NCI-H526 treated with DMSO at 0.1 percent for 48 hours (cell line): ENCODE measurements at regions not wholly inside any gene's neighbourhood (a gene's known extent, or its start where the extent isn't known, plus 50 kb on each side); places are given as distances from the start of the nearest gene placed in this dataset.

Experiments
- DNase-seq: peaks from one replicate; lab custom pipeline; 2025; lab: John Stamatoyannopoulos, UW

- no peak for DNase-seq
These were observed 218.6 kb downstream of the KIF26A start for GRCh38 chr14:104356738-104357688.

- DNase-seq = no peak
These were observed 219.5 kb downstream of the KIF26A start for GRCh38 chr14:104357689-104358527.

GRCh38 chr14:104358528-104359300, 220.3 kb downstream of the KIF26A start:
- DNase-seq = no peak

GRCh38 chr14:104359301-104359968, 220.1 kb upstream of the C14orf180 start:
- DNase-seq = no peak

GRCh38 chr14:104359969-104360442, 219.6 kb upstream of the C14orf180 start:
- DNase-seq = no peak

GRCh38 chr14:104360501-104360900, 219.1 kb upstream of the C14orf180 start:
- no peak for DNase-seq

GRCh38 chr14:104361101-104361591, 218.4 kb upstream of the C14orf180 start:
- no peak for DNase-seq

- DNase-seq = no peak
These were observed 217.5 kb upstream of the C14orf180 start for GRCh38 chr14:104361921-104362681.

GRCh38 chr14:104362761-104363605, 216.6 kb upstream of the C14orf180 start:
- DNase-seq = no peak

- no peak for DNase-seq
These were observed 215.4 kb upstream of the C14orf180 start for GRCh38 chr14:104363891-104364760.

GRCh38 chr14:104364830-104365229, 214.7 kb upstream of the C14orf180 start:
- peak; percentile 33 for DNase-seq

- no peak for DNase-seq
These were observed 212.4 kb upstream of the C14orf180 start for GRCh38 chr14:104366931-104367865.

GRCh38 chr14:104367866-104368750, 211.5 kb upstream of the C14orf180 start:
- no peak for DNase-seq

- no peak for DNase-seq
These were observed 210.8 kb upstream of the C14orf180 start for GRCh38 chr14:104368751-104369100.

- no peak for DNase-seq
These were observed 210.4 kb upstream of the C14orf180 start for GRCh38 chr14:104369208-104369607.

- DNase-seq = peak; percentile 51
These were observed 209.2 kb upstream of the C14orf180 start for GRCh38 chr14:104370256-104370870.
